ENCODE measurements at regions not wholly inside any gene's neighbourhood (a gene's known extent, or its start where the extent isn't known, plus 50 kb on each side); places are given as distances from the start of the nearest gene placed in this dataset.

DNA sequence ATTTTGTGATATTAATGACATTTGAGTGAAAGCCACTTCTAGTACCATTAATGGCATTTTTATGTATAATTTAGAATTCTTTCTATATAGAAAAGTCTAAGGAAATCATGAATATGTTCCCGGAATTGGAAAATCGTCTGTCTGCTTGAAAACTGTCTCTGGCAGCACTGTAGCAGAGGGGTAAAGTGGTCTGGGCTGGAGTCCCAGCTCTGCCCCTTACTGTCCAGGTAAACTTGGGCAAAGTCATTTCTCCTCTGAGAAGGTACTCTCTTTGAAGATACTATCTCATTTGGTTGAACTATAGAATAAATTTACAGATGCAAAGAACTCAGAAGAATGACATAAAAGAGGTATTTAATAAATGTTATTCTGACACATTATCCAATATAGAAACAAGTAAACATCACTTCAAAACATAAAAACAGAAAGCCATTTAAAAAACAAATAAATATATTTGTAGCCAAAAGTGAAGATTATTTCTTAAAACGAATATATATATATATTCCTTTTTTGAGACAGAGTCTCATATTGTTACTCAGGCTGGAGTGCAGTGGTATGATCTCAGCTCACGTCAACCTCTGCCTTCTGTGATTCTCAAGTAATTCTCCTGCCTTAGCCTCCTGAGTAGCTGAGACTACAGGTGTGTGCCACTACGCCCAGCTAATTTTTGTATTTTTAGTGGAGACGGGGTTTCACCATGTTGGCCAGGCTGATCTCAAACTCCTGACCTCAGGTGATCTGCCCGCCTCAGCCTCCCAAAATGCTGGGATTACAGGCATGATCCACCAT lies 149.8 kb upstream of the ITGA4 start:
- TF ChIP-seq, protein P1, sequence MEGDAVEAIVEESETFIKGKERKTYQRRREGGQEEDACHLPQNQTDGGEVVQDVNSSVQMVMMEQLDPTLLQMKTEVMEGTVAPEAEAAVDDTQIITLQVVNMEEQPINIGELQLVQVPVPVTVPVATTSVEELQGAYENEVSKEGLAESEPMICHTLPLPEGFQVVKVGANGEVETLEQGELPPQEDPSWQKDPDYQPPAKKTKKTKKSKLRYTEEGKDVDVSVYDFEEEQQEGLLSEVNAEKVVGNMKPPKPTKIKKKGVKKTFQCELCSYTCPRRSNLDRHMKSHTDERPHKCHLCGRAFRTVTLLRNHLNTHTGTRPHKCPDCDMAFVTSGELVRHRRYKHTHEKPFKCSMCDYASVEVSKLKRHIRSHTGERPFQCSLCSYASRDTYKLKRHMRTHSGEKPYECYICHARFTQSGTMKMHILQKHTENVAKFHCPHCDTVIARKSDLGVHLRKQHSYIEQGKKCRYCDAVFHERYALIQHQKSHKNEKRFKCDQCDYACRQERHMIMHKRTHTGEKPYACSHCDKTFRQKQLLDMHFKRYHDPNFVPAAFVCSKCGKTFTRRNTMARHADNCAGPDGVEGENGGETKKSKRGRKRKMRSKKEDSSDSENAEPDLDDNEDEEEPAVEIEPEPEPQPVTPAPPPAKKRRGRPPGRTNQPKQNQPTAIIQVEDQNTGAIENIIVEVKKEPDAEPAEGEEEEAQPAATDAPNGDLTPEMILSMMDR (IDR thresholded peaks at IDR 0.05) = no peak
- TF ChIP-seq EP300 (IDR thresholded peaks at IDR 0.05) (no peak), POLR2A (IDR thresholded peaks at IDR 0.05) (no peak)

Measured in stomach (tissue), 4 donors.